NCI-H748 treated with DMSO at 0.1 percent for 48 hours (cell line): ENCODE measurements at regions not wholly inside any gene's neighbourhood (a gene's known extent, or its start where the extent isn't known, plus 50 kb on each side); places are given as distances from the start of the nearest gene placed in this dataset.
"Not testable (repeated sequence)": the region's sequence is repeated elsewhere in the genome, so short reads cannot be mapped to it uniquely, and the experiment has no call there.

ENCODE experiments used
- DNase-seq: peaks from one replicate; lab custom pipeline; 2025; lab: John Stamatoyannopoulos, UW

DNA sequence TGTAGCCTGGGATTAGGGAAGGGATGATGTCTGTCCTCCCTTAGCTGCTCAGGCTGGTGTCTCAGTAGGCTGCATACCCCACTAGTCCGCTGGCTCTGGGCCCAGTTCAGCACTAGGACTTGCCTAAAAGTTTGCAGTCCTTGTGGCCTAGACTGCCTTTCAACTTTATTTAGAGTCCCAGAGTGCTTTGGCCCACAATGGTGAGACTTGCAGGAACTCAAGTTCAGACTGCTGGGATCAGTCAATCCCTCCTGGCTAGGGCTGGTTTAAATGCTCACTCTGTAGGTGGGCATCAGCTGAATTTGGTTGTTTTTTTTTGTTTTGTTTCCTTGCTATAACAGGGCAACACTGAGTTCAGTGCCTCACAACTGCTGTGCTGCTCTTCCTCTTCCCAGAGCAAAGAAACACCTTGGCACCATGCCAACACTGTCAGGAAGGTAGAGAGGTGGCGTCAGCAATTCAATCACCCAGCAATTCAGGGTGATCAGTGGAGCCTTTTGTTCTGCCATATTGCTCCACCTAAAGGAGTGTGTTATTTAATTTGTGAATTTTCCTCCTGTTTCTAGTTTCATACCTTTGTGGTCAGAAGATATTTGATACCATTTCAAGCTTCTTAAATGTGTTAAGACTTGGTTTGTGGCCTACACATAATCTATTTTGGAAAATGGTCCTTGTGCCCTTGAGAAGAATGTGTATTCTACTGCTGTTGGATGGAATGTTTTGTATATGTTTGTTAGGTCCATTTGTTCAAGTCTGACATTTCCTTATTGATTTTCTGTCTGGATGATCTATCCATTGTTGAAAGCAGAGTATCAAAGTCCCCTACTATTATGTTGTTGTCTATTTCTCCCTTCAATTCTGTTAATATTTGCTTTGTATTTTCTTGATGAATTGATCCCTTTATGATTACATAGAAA lies 284.0 kb upstream of the PMFBP1 start:
- no peak for DNase-seq

DNA sequence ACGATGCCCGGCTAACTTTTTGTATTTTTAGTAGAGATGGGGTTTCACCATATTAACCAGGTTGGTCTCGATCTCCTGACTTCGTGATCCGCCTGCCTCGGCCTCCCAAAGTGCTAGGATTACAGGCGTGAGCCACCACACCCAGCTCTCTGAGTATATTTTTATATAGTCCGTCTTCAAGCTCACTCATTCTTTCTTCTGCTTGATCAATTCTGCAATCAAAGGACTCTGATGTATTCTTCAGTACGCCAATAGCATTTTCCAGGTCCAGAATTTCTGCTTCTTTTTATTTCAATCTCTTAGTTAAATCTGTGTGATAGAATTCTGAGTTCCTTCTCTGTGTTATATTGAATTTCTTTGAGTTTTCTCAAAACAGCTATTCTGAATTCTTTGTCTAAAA lies 281.9 kb upstream of the PMFBP1 start:
- not testable (repeated sequence) for DNase-seq

DNA sequence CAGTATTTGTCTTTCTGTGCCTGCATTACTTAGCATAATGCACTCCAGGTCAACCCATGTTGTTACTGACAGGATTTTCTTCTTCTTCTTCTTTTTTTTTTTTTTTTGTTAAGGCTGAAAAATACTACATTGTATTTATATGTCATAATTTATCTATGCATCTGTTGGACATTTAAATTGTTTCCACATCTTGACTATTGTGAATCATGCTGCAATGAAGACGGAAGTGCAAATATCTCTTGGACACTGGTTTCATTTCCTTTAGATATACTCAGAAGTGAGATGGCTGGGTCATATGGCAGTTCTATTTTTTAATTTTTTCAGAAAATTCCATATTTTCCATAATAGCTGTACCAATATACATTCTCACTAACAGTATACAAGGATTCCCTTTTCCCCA lies 272.7 kb upstream of the PMFBP1 start:
- DNase-seq = no peak

DNA sequence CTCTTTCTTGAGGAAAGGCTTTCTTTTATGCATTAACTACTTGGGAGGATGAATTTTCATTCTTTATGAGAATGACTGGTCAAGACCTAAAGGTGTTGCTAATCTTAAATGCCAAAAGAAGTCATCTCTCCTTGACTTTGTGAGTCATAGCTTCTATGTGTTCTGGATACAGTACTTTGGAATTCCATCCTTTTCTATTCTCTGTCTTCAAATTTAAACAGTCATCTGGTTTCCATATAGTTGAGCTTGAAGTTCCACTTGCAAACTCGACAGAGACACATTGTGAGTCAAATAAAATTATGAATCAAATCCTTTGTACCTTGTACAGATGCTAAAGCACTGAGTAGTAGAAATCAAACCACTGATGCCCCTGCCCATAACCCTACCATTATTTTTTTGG lies 271.9 kb upstream of the PMFBP1 start:
- no peak for DNase-seq

DNA sequence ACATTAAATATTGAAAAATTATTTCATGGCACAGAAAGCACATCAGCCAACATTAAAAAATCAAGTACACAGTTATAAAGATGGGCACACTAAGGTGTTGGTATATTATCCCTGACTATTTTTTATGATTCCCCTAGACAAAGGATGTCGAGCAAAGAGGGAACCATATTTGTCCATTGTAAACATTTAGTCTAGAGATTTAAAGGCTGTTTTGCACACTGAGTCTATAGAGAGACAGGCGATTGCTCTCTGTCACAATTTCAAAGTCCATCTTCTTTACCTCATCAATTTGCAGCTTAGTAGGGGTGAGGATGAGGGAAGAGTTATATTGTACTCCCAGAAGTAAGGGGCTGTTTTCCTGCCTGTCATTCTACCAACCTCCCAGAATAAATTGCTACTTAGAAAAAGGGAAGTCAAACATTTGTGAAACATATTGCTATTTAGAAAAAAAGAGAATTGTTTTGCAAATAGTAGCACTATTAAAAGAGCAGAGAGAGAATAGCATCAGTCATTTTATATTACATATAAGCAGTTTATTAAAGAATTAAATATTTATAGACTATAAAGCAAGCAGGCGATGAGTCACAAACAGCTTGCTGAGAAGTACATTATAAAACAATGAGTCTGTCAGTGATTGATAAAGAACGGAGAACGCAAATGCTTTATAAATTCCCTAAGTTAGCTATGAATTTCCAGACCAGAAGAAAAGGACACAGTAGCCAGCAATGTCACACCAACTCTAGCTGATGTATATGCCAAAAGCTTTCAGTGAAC lies 270.6 kb upstream of the PMFBP1 start:
- DNase-seq = no peak

DNA sequence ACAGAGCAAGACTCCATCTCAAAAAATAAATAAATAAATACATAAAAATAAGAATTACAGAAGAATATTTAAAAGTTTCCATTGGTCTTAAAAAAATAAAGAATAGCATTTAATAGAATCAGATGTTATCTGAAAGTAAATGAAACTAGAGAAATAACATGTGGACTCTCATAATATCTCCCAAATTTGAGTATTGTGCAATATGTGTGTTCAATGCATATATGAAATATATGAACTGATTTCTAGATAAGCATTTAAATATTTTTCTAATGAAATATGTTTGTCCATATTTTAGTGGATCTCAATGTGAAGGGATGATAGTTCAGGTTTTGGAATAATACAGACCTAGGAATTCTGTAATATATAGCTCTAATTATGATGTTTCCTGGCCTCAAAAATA lies 265.9 kb upstream of the PMFBP1 start:
- DNase-seq = no peak

DNA sequence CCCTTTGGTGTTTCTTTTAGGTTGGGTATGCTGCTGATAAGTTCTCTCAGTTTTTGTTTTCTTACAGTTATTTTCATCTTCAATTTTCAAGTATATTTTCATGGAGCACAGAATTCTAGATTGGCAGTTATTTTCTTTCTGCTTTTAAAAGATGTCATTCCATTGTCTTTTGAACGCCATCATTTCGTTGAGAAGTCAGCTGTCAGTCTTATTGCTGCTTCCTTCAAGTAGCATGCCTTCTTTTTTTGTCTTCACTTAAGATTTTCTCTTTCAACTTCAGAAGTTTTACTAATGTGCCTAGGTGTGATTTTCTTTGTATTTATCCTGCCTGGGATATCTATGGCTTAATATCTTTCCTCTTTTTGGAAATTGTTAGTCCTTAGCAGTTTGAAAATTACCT lies 262.2 kb upstream of the PMFBP1 start:
- no peak for DNase-seq

DNA sequence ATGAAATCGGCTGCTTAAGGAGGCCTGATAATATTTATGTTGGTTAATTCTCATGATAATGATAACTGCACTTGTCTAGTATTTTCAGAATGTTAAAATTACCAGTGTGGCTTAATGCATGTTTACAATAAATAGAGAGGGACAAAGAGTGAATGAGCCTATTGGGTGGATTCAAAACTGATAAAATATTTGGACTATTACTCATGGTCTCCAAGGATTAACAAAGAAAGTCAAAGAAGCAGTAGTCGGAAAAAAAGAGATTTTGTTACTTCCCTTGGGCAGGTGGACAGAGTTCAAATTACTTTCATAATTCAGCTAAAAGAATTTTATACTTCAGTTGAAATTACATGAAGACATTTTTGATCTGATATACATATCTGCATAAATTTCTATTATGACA lies 258.2 kb upstream of the PMFBP1 start:
- no peak for DNase-seq

DNA sequence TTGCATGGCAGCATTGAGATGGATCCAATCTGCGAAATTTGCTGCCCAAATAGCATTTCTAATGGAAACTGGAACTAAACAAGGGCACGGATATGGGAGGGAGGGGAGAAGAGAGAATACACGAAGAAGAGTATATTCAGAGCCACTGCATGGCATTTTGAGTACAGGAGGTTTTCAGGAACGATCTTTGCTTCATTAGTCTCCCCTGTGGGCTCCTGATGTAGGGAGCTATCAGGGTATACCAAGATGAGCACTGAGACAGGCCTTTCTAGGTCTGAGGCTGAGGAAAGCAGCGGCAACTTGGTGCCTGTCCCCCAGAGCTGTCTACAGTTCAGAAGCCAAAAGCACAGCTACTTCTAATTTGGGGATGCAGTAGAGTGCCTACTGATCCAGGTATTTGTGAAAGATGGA lies 257.7 kb upstream of the PMFBP1 start:
- DNase-seq = no peak

DNA sequence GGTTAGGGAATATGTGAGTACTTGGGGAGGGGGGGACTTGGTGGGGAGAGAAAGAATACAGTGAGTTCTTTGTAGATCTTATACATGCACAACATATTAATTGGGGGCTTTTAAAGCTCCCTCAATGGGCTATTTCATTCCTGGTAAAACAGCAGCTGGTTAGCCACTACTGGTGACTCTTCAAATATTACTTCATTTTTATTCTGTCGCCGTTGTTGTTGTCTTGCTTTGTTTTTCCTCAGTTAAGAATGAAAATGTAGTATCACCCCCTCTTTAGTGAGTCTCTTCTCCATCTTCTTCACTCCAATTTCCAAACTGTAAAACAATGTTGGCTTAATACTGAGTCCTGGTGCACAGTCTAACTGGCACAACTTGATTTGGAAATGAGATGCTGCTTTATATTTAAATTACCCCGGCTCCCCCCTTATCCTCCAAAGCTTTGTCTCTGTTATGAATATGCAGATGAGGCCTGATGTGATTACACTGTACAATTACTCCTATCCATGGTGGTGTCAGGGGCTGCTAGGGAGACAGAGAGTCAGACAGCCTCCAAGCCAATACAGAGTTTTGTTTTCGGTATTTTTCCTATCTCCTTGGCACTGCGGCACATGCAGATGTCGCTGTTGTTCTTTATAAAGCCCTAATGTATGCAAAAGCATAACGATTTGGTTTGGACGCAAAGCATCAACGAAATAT lies 256.9 kb upstream of the PMFBP1 start:
- no peak for DNase-seq

DNA sequence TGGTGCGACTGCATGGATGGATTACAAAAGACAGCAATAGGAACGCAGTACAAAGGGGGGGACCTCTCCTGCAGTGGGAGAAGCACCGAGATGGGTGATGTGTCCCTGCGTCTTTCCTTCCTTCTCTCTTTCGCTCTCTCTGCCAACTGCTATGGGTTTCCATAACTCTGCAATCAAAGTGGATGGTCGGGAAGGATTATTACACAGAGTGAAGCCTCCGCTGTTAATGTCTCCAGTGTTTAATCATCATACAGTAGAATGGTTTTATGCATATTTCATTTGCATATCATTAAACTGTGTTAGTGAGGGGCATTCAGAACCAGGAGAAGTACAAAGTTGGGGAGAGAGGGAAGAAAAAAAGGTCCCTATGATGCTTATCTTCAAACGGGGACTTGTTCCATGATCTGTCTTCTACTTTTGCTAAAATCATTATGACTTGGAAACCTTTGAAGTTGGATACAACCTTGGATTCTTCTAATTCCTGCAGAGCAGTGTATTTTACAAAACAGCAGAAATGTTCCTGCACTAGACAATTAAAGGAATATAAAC lies 255.9 kb upstream of the PMFBP1 start:
- no peak for DNase-seq

DNA sequence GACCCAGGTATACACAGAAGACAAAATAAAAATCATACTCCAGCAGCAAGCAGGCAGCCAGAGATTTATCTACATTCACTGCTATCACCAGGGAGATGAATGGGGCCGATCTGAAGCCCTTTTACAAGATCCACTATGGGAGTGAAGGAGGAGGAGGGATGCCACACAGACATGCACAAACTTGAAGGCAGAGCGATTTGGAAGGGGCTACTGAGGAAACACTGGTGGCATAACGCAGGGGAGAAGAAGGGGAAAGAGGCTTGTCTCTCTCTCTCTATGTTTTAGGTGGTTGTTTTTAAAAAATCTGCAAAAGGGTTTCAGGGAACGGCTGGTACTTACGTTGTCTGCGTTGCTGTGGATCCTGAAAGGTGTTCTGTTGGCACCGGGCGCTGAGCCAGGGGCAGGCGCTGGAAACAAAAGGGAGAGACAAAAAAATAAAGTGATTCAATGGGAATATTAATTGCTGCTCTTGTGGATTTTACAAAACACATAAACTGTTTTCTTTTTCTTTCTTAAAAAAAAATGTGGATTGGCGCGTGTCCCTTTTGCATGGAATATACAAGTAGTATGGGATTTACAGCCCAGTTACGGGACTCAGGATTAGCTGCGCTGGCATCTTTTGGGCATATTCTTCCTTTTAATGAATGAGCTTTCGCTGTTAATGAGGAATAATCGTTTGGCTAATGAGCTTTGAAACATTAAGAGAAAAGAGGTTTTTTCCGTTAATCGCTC lies 255.3 kb upstream of the PMFBP1 start:
- peak; percentile 26 for DNase-seq

DNA sequence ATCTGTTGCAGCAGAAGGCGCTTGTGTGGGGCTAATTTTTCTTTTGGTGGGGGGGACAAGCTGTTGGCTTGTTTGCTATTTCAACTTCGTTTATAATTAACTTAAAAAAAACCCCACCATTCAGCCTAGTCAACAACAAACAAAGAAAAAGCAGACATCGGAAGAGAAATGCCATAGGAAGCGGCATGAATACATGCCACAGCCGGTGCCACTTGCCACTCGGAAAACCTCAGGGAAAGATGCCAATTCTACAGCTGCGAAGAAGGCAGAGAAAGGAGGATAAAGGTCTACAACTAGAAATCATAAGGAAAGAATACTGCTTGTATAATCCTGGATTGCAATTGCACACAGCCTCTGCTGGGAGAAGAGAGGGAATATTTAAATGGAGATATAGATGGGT lies 254.4 kb upstream of the PMFBP1 start:
- no peak for DNase-seq

DNA sequence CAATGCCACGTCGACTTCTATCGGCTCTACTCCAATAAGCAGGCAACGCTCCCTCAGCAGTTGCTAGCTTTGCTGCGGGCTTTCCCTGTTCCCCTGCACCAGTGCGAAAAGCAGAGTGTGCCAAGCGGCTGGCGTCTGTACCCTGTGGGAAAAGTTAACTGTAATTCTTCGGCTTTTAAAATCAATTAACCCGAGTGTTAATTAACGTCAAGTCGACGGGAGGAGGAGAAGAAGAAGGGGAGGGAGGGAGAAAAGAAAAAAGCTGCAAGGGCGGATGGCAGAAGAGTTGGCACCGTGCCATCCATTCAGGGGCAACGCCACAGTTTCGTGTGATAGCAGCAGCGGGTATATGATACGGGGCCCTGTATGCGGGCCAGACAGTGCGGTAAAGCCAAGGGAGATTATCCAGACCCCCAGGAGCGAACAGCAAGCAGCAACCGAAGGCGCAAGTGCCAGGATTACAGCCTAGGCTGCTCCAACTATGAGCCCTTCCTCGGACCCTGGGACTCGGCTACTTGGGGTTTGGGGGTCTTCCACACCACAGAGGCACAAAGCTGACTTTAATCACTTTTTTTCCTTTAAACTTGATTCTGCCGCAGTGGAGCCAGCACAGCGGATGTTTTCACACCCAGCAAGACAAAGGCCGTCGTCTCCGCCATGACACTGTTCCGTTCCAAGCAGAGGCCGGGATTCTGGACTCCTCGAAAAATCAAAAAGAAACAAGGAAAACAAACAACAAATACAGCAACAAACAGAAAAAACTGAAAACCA lies 253.8 kb upstream of the PMFBP1 start:
- DNase-seq = no peak

DNA sequence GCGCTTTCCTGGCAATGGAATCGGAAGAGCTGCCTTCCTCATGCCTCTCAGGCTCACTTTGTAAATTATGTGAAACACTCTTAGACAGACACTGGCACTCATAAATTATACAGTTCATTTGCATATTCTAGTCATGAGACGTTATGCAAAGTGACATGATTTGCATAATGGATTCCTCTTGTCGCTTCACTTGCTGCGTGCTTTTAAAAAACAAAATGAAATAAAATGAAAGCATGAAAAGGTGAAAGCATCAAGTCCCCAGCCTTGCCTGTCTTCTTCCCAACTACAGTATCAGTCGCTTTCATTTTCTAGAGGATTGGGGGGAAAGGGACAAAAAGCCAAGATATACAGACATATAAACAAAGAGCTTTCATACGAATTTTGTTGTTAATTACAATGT lies 252.8 kb upstream of the PMFBP1 start:
- no peak for DNase-seq

DNA sequence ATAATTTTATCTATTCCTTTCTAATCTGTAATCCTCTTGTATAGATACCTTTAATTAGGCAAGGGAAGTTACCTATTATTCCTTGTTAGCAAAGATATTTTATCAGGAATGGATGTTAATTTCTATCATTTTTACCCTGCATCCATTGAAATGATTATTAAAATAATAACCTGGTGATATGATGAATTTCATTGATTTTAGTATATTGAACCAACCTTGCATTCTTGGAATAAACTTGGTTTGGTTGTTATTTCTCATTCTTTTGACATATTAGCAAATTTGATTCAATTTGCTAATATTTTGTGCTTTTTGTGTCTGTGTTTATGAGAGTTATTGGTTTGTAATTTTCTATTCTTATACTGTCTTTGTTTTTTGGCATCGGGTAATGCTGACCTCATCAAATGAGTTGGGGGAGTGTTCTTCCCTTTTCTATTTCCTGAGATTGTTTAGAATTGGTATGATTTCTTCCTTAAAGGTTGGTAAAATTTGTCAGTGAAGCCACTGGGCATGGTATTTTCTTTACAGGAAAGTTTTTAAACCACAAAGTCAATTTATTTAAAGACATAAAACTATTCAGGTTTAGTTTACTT lies 250.4 kb upstream of the PMFBP1 start:
- no peak for DNase-seq

DNA sequence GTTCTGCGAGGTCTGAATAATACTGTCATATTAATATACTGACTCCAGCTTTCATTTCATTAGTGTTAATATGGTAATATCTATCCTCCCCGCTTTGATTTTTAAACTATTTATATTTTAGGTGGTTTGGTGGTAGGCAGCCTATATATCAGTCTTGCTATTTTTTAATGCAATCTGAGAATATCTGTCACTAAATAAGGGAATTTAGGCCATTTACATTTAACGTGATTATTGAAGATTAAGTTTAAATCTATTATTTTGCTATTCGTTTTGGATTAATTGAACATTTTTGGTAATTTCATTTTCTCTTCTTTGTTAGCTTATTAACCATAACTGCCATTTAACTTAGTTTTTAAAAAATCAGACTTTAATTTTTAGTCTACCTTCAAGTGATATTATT lies 247.7 kb upstream of the PMFBP1 start:
- DNase-seq = no peak

DNA sequence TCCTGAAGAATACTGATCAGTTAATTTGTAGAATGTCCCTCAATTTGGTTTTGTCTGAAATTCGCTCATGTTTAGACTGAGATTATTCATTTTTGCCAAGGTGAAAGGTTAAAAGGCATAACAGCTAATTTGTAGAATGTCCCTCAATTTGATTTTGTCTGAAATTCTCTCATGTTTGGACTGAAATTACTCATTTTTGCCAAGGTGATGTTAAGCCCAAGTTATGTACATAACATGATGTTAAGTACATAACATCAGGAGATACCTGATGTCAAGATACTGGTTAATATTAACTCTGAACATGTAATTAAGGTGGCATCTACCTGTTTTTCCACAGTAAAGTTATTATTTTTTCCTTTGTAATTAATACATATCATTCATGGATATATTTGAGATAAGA lies 243.4 kb upstream of the PMFBP1 start:
- DNase-seq = no peak

DNA sequence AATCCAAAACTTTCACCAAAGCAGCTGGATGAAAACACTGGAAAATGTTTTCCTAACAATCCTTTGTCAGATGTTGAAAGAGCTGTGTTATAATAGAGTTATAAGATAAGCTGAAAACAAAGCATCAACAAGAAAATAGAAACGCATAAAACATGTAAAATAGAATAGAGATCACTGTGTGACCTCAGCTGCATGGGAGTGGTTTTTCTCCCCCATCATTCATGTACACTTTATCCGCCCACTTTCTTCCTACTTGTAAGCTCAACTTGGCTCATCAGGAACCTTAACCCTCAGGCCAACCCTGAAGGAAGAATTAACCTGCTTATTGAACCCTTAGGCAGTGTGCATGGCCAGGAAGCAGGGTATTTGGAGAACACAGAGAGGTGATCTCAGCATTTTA lies 238.5 kb upstream of the PMFBP1 start:
- DNase-seq = no peak

DNA sequence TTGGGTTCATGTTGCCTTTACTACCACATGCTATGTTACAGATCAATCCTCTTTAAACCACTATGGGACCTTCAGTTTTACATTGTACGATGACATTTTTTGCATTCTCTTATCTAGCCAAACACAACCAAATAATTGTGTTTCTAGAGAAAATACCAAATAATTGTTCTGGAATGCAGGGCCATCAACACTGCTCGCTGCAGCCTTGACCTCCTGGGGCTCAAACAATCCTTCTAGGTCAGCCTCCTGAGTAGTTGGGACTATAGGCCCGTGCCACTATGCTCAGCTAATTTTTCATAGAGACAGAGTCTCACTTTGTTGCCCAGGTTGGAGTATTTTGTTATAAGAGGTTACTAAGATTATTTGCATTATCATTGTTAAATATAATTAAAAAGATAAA lies 237.5 kb upstream of the PMFBP1 start:
- DNase-seq = no peak

DNA sequence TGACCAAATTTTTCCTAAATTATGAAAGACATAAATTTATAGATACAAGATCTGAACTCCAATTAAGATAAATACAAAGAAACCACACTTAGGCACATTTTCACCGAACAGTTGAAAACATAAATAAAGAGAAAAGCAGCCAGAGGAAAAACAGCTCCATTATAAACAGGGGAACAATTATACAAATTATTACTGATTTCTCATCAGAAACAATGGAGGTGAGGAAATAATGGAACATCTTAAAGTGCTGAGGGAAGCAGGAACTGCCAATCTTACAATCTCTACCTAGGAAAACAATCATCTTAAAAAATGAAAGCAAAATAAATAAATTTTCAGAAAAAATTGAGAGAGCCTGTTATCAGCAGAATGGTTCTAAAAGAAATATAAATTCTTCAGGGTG lies 234.4 kb upstream of the PMFBP1 start:
- DNase-seq = no peak
